Prostate gland (tissue), 2 donors: ENCODE measurements at regions not wholly inside any gene's neighbourhood (a gene's known extent, or its start where the extent isn't known, plus 50 kb on each side); places are given as distances from the start of the nearest gene placed in this dataset.

Source experiments
- DNase-seq: peaks from one replicate; pipeline ENCODE4 v3.0.0-alpha.2; 2019; ENCODE audit warnings: low spot score
- H3K27ac ChIP-seq, 2 donors: fragments of 200-600 bp; sonication (generic); 2 replicates each; pipeline ENCODE4 v1.5.1; 2017 to 2019
- H3K27me3 ChIP-seq: fragments of 200-600 bp; sonication (generic); replicated peaks from 2 replicates; pipeline ENCODE4 v1.5.1; 2019; ENCODE audit not compliant: insufficient read depth
- H3K36me3 ChIP-seq, 2 donors: fragments of 200-600 bp; sonication (generic); 1 replicate in 1 of 2; 2 replicates in 1 of 2; pipeline versions ENCODE4 v1.5.1 to v1.8.1; 2017 to 2019
- H3K4me1 ChIP-seq: fragments of 200-600 bp; sonication (generic); replicated peaks from 2 replicates; pipeline ENCODE4 v1.5.1; 2019
- H3K4me3 ChIP-seq, 2 donors: fragments of 200-600 bp; sonication (generic); 2 replicates each; pipeline ENCODE4 v1.5.1; 2017 to 2019
- H3K9me3 ChIP-seq: fragments of 200-600 bp; sonication (generic); 2 replicates; pipeline ENCODE4 v1.5.1; 2017
- POLR2A ChIP-seq: fragments of 450-650 bp; IDR thresholded peaks from one replicate; pipeline ENCODE4 v1.6.1; 2016; ENCODE audit warnings: antibody characterized with exemption, mild to moderate bottlenecking
- POLR2AphosphoS5 ChIP-seq: sonication (generic); formaldehyde crosslinking; IDR thresholded peaks from one replicate; pipeline ENCODE4 v1.6.1; 2017; ENCODE audit warnings: antibody characterized with exemption
- WGBS: methylation state at CpG from one replicate; pipeline ENCODE4 v1.1.5; 2018; 5-methylcytosine and 5-hydroxymethylcytosine counted together
- intact Hi-C: fragments of 100-400 bp; cut with DNase I; formaldehyde crosslinking; loops from one replicate; pipeline ENCODE4 v1.14.2; 2022
- TF ChIP-seq, protein P1 (sequence below), 4 experiments: fragments of 200-600 bp in 2 of 4; fragments of 450-650 bp in 2 of 4; sonication (generic) in 2 of 4; IDR thresholded peaks; 1 replicate in 3 of 4; 2 replicates in 1 of 4; pipeline ENCODE4 v1.5.1; 2016 to 2019; ENCODE audit warnings: antibody characterized with exemption in 4 of 4, mild to moderate bottlenecking in 2 of 4, moderate library complexity in 2 of 4

DNA sequence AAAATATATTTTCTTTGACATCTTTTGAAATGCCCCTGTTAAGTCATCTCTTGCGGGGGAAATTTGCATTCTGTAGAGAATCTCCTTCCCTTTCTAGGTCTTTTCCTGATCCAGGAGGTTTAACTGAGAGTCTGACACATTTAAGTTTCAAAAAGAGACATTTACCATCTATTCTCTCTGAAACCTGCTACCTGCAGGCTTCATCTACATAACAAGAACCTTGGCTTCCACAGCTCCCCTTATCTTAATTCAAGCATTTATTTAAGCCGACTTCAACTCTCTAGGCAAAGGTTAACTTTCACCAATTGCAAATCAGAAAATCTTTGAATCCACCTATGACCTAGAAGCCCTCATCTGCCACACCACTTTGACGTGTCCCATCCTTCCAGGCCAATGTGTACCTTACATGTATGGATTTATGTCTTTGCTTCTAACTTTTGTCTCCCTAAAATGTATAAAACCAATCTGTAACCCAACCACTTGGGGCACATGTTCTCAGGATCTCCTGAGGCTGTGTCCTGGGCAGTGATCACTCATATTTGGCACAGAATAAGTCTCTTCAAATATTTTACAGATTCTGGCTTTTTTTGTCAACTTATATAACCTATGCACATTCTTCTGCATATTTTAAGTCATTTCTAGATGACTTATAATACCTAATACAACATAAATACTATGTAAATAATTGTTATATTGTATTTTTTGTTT, 666.7 kb downstream of the UTRN start:
- no peak for DNase-seq
- no peak for TF ChIP-seq POLR2AphosphoS5
- TF ChIP-seq, protein P1, sequence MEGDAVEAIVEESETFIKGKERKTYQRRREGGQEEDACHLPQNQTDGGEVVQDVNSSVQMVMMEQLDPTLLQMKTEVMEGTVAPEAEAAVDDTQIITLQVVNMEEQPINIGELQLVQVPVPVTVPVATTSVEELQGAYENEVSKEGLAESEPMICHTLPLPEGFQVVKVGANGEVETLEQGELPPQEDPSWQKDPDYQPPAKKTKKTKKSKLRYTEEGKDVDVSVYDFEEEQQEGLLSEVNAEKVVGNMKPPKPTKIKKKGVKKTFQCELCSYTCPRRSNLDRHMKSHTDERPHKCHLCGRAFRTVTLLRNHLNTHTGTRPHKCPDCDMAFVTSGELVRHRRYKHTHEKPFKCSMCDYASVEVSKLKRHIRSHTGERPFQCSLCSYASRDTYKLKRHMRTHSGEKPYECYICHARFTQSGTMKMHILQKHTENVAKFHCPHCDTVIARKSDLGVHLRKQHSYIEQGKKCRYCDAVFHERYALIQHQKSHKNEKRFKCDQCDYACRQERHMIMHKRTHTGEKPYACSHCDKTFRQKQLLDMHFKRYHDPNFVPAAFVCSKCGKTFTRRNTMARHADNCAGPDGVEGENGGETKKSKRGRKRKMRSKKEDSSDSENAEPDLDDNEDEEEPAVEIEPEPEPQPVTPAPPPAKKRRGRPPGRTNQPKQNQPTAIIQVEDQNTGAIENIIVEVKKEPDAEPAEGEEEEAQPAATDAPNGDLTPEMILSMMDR (IDR thresholded peaks at IDR 0.05) = no peak
- no peak for TF ChIP-seq POLR2A
- H3K36me3 ChIP-seq = no peaks in the 10 kb centered on the region
- WGBS = 72% methylated on average over 3 of the region's 3 CpGs
- no peaks in the 10 kb centered on the region for H3K27me3 ChIP-seq
- H3K4me1 ChIP-seq = no peaks in the 10 kb centered on the region
- H3K27ac ChIP-seq = no peak overlapping the region
- no peaks in the 10 kb centered on the region for H3K9me3 ChIP-seq
- no peak overlapping the region for H3K4me3 ChIP-seq
- intact Hi-C loops = no loop called here

DNA sequence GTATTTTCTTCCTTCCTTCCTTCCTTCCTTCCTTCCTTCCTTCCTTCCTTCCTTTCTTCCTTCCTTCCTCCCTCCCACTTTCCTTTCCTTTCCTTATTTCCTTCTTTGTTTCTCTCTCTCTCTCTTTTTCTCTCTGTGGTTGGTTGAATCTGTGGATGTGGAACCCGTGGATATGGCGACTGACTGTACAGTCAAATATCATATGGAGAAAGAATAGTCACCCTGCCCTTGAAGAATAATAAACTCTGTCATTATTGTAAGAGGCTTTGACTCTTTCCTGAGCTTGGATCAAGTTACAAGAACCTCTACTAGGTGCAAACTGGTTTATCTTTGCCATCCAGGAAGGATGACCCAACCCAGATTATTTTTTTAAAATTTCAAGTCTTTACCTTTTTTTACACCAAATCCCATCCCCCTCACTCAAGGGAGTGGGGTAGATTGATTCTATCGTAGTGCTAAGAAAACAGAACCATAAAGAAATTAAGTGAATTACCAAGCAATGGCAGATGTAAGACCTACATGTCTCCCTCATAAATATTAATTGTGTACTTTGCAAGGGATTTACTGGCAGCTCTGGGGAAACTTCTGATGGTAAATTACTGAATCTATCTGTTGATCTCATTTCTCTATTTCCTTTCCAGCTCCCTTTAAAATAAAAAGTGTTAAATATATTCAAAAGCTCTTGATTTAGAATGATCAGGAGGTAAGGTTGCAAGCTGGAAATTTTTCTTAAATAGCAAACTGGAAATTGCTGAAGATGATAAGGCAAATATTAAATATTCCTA, 667.5 kb downstream of the UTRN start:
- H3K27me3 ChIP-seq = no peaks in the 10 kb centered on the region
- TF ChIP-seq, protein P1 (IDR thresholded peaks at IDR 0.05) = no peak
- TF ChIP-seq POLR2A (no peak), POLR2AphosphoS5 (no peak)
- no peaks in the 10 kb centered on the region for H3K4me1 ChIP-seq
- 68% methylated on average over 3 of the region's 3 CpGs for WGBS
- no peak for DNase-seq
- no peaks in the 10 kb centered on the region for H3K36me3 ChIP-seq
- no peaks in the 10 kb centered on the region for H3K9me3 ChIP-seq
- no peak overlapping the region for H3K27ac ChIP-seq
- H3K4me3 ChIP-seq = no peak overlapping the region
- intact Hi-C loops = no loop called here

DNA sequence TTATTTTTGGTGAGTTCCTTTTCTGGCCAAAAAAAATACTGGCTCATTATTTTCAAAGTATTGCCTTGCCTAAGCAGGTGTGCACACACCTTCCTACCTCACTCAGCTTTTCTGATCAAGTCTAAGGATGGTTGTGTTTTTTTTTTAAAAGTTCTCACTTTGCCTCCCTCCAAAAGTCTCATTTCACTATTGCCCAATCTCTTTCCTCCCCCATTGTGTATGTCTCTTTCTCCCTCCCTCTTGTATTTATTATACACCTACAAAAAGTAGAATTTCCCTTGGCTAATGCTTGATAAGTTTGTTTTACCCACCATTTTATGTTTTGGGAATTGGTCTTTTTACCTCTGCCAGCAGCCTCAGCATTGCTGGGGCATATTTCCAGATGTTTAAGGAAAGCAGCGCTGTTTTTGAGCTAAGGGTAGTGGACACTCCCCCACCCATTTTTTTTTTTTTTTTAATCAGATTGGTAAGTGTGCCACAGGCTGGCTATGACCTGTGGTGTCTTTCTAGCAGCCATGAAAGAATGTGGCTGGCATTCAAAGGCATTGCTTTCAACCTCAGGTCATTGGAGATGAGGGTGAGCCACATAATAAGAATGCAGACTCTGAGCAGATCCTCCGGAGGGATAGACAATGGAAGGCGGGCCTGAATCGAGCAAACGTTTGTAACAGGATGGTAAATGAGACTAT, 668.6 kb downstream of the UTRN start:
- DNase-seq = no peak
- no peaks in the 10 kb centered on the region for H3K27me3 ChIP-seq
- H3K4me3 ChIP-seq = no peak overlapping the region
- TF ChIP-seq POLR2AphosphoS5 (no peak), POLR2A (no peak)
- TF ChIP-seq, protein P1 (IDR thresholded peaks at IDR 0.05) = no peak
- 54% methylated on average over 5 of the region's 5 CpGs for WGBS
- no peak overlapping the region for H3K27ac ChIP-seq
- H3K36me3 ChIP-seq = no peaks in the 10 kb centered on the region
- no peaks in the 10 kb centered on the region for H3K9me3 ChIP-seq
- intact Hi-C loops = no loop called here
- no peaks in the 10 kb centered on the region for H3K4me1 ChIP-seq

DNA sequence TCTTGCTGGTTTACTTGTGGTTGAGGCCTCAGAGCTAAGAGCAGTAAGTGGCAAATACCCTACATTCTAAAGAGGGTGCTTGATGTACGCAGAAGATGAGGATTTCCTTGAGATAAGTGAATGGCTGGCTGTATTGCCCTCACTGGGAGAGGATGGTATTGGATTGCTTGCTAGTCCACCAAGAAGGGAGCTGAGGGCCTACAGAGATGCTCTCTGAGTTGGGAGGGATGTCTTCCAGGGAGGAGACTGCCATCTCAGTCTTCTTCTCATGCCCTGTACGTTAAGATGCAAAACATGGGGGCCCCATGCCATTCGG, 669.1 kb downstream of the UTRN start:
- 87% methylated on average over 3 of the region's 3 CpGs for WGBS
- H3K36me3 ChIP-seq = no peaks in the 10 kb centered on the region

More for the DNA sequence above, 669.1 kb downstream of the UTRN start:
- Histone ChIP-seq H3K27ac (no peak overlapping the region), H3K9me3 (no peaks in the 10 kb centered on the region), H3K4me1 (no peaks in the 10 kb centered on the region), H3K4me3 (no peak overlapping the region), H3K27me3 (no peaks in the 10 kb centered on the region)
- TF ChIP-seq, protein P1 (IDR thresholded peaks at IDR 0.05) = no peak
- intact Hi-C loops = no loop called here
- DNase-seq = no peak
